Upper lobe of left lung (tissue), 4 donors: ENCODE measurements at regions not wholly inside any gene's neighbourhood (a gene's known extent, or its start where the extent isn't known, plus 50 kb on each side); places are given as distances from the start of the nearest gene placed in this dataset.

ENCODE experiments used
- POLR2AphosphoS5 ChIP-seq, 2 donors: sonication (generic); formaldehyde crosslinking; IDR thresholded peaks; one replicate each; pipeline ENCODE4 v1.5.1; 2017; ENCODE audit warnings: antibody characterized with exemption in 2 of 2
- TF ChIP-seq, protein P1 (sequence below), 6 experiments: fragments of 450-650 bp in 4 of 6; fragments of 200-600 bp in 2 of 6; sonication (generic) in 2 of 6; IDR thresholded peaks; one replicate each; pipeline ENCODE4 v1.5.1; 2016 to 2019; ENCODE audit warnings: antibody characterized with exemption in 6 of 6

DNA sequence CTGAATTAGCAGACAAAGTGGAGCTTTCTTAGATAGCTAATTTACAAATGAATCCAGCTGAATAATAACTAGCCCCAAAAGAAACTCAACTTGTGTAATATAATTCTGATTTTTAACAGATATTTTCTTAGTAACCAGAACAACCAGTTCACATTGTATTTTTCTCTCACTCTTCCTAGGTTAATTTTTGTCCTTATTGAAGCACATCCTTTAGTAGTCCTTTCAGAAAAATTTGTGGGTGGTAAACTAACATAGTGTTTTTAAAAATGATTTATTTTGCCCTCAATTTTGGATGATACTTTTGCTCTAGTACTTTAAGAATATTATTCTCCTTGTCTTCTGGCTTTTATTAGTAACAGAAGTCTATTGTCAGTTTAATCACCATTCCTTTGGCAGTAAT, 190.6 kb upstream of the SLC39A10 start:
- TF ChIP-seq POLR2AphosphoS5 (IDR thresholded peaks at IDR 0.05), result no peak
- TF ChIP-seq, protein P1, sequence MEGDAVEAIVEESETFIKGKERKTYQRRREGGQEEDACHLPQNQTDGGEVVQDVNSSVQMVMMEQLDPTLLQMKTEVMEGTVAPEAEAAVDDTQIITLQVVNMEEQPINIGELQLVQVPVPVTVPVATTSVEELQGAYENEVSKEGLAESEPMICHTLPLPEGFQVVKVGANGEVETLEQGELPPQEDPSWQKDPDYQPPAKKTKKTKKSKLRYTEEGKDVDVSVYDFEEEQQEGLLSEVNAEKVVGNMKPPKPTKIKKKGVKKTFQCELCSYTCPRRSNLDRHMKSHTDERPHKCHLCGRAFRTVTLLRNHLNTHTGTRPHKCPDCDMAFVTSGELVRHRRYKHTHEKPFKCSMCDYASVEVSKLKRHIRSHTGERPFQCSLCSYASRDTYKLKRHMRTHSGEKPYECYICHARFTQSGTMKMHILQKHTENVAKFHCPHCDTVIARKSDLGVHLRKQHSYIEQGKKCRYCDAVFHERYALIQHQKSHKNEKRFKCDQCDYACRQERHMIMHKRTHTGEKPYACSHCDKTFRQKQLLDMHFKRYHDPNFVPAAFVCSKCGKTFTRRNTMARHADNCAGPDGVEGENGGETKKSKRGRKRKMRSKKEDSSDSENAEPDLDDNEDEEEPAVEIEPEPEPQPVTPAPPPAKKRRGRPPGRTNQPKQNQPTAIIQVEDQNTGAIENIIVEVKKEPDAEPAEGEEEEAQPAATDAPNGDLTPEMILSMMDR (IDR thresholded peaks at IDR 0.05), result no peak
